Fibroblast of lung (primary cell): ENCODE measurements at regions not wholly inside any gene's neighbourhood (a gene's known extent, or its start where the extent isn't known, plus 50 kb on each side); places are given as distances from the start of the nearest gene placed in this dataset.
"Not testable (repeated sequence)": the region's sequence is repeated elsewhere in the genome, so short reads cannot be mapped to it uniquely, and the experiment has no call there.

Source experiments
- DNase-seq, 2 donors: peaks; one replicate each; pipeline versions ENCODE4 v3.0.0 to v3.0.0-alpha.2; 2010; ENCODE audit warnings: low read depth in 2 of 2
- H2AFZ ChIP-seq: 2 replicates; pipeline ENCODE4 v1.5.1; 2012; ENCODE audit warnings: low read length, control low read depth, inconsistent platforms
- H3K27ac ChIP-seq: 2 replicates; pipeline ENCODE4 v1.5.1; 2011; ENCODE audit warnings: low read length, control low read depth; ENCODE audit not compliant: insufficient read depth
- H3K27me3 ChIP-seq: 2 replicates; pipeline ENCODE4 v1.5.1; 2011; ENCODE audit warnings: mild to moderate bottlenecking, low read length; ENCODE audit not compliant: control insufficient read depth, insufficient read depth
- H3K36me3 ChIP-seq: 2 replicates; pipeline ENCODE4 v1.5.1; 2011; ENCODE audit warnings: low read length; ENCODE audit not compliant: control insufficient read depth, insufficient read depth
- H3K4me1 ChIP-seq: 2 replicates; pipeline ENCODE4 v1.5.1; 2011; ENCODE audit warnings: low read length; ENCODE audit not compliant: control insufficient read depth, insufficient read depth; ENCODE audit errors: extremely low read depth
- H3K4me2 ChIP-seq: 2 replicates; pipeline ENCODE4 v1.5.1; 2011; ENCODE audit warnings: low read length, control low read depth; ENCODE audit not compliant: insufficient read depth; ENCODE audit errors: extremely low read depth
- H3K4me3 ChIP-seq, 4 experiments: fragments of 200-600 bp in 1 of 4; sonication (generic) in 1 of 4; replicated peaks in 1 of 4; 2 replicates each; pipeline ENCODE4 v1.5.1; 2011 to 2016; ENCODE audit warnings: low read length in 4 of 4, low read depth in 3 of 4, mild to moderate bottlenecking in 3 of 4, control low read depth in 2 of 4, inconsistent platforms in 1 of 4, mixed read lengths in 1 of 4; ENCODE audit not compliant: insufficient read depth in 1 of 4; ENCODE audit errors: control extremely low read depth in 1 of 4
- H3K79me2 ChIP-seq: 2 replicates; pipeline ENCODE4 v1.5.1; 2012; ENCODE audit warnings: mild to moderate bottlenecking, low read length, inconsistent platforms; ENCODE audit not compliant: control insufficient read depth, insufficient read depth
- H3K9ac ChIP-seq: 2 replicates; pipeline ENCODE4 v1.5.1; 2011; ENCODE audit warnings: mild to moderate bottlenecking, low read length, control low read depth; ENCODE audit not compliant: insufficient read depth
- H3K9me3 ChIP-seq: 2 replicates; pipeline ENCODE4 v1.5.1; 2012; ENCODE audit warnings: low read depth, low read length; ENCODE audit not compliant: control insufficient read depth, insufficient read depth
- H4K20me1 ChIP-seq: 2 replicates; pipeline ENCODE4 v1.5.1; 2011; ENCODE audit warnings: low read length; ENCODE audit not compliant: control insufficient read depth, insufficient read depth; ENCODE audit errors: extremely low read depth
- EZH2 ChIP-seq: IDR thresholded peaks from 2 replicates; pipeline ENCODE4 v1.5.1; 2012; ENCODE audit warnings: low read length, control low read depth, mild to moderate bottlenecking; ENCODE audit errors: missing control alignments
- TF ChIP-seq, protein P1 (sequence below), 2 donors: IDR thresholded peaks in 1 of 2; conservative IDR thresholded peaks in 1 of 2; 1 replicate in 1 of 2; 2 replicates in 1 of 2; pipeline ENCODE4 v1.5.1; 2011 to 2012; ENCODE audit warnings: low read length in 2 of 2, control low read depth in 1 of 2, inconsistent platforms in 1 of 2, low read depth in 1 of 2, mild to moderate bottlenecking in 1 of 2

DNA sequence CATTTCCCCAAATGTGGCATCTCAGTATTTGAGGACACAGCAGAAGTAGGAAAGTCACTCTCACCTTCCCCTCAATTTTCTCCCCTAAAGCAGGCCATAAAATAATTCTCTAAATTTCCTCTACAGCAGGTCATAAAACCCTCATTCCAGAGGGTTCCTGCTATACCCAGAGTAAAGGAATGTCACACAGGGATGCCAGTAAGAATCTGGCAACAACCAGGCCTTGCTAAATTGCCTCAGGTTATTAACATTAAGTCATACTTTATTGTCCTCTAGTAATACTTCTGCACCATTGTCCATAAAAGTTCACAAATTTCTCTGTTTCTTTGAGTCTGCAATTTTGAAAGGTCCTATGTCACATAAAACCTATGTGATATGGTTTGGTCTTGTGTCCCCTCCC lies 685.7 kb upstream of the SLIT2 start:
- H2AFZ ChIP-seq = no peak overlapping the region
- no peaks in the 10 kb centered on the region for H4K20me1 ChIP-seq
- H3K9ac ChIP-seq = no peak overlapping the region
- H3K4me3 ChIP-seq = no peak overlapping the region
- DNase-seq = no peak
- H3K9me3 ChIP-seq = no peaks in the 10 kb centered on the region
- no peaks in the 10 kb centered on the region for H3K36me3 ChIP-seq
- H3K79me2 ChIP-seq = no peaks in the 10 kb centered on the region
- H3K4me1 ChIP-seq = no peaks in the 10 kb centered on the region
- no peak overlapping the region for H3K4me2 ChIP-seq
- no peaks in the 10 kb centered on the region for H3K27me3 ChIP-seq
- TF ChIP-seq, protein P1, sequence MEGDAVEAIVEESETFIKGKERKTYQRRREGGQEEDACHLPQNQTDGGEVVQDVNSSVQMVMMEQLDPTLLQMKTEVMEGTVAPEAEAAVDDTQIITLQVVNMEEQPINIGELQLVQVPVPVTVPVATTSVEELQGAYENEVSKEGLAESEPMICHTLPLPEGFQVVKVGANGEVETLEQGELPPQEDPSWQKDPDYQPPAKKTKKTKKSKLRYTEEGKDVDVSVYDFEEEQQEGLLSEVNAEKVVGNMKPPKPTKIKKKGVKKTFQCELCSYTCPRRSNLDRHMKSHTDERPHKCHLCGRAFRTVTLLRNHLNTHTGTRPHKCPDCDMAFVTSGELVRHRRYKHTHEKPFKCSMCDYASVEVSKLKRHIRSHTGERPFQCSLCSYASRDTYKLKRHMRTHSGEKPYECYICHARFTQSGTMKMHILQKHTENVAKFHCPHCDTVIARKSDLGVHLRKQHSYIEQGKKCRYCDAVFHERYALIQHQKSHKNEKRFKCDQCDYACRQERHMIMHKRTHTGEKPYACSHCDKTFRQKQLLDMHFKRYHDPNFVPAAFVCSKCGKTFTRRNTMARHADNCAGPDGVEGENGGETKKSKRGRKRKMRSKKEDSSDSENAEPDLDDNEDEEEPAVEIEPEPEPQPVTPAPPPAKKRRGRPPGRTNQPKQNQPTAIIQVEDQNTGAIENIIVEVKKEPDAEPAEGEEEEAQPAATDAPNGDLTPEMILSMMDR (conservative IDR thresholded peaks at IDR 0.05 in 1 of 2, IDR thresholded peaks at IDR 0.05 in 1 of 2; ENCODE audit: low read depth in 1 of 2, low read length in 2 of 2) = no peak
- TF ChIP-seq EZH2 = no peak
- H3K27ac ChIP-seq = no peak overlapping the region

DNA sequence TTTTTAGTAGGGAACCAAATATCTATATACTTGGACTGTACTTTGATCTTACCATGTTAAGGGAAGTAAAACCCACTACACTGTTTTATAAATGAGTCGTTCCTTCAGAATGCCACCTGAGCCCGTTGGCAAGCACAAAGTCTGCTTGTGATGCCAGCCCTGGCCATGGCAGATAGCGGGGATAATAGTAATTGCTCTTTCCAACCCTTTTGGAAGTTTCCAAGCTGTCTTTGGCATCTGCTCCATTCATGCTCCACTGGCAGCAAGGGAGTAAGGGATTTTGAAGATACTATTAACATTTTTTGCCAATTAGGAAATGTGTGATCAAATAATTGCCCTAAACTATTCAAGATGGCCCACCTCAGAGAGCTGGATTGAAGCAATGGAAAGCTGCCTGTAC lies 689.2 kb upstream of the SLIT2 start:
- Histone ChIP-seq H3K4me3 (no peak overlapping the region), H3K27ac (no peak overlapping the region), H4K20me1 (no peaks in the 10 kb centered on the region), H3K9ac (no peak overlapping the region), H3K27me3 (no peaks in the 10 kb centered on the region), H3K9me3 (no peaks in the 10 kb centered on the region), H3K4me1 (no peaks in the 10 kb centered on the region), H3K36me3 (no peaks in the 10 kb centered on the region), H3K4me2 (no peak overlapping the region), H3K79me2 (no peaks in the 10 kb centered on the region), H2AFZ (no peak overlapping the region)
- TF ChIP-seq, protein P1 (conservative IDR thresholded peaks at IDR 0.05 in 1 of 2, IDR thresholded peaks at IDR 0.05 in 1 of 2; ENCODE audit: low read depth in 1 of 2, low read length in 2 of 2) = no peak
- TF ChIP-seq EZH2 = no peak
- no peak for DNase-seq

DNA sequence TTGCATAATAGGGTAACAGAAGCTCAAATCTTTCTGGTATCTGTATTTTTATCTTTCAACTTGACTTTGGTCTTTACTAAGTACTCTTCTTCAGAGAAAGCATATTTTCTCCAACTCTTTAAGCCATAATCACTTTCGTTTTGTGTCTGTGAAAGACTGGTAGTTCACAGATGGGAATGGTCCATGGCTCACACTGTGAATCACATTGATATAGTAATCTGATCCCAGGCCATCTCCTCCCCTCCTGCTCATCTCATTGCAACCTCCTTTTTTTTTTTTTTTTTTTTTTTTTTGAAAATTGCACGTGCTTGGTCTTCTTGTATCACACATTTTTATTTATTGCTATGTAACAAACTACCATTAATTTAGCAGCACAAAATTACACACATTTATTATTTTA lies 694.5 kb upstream of the SLIT2 start:
- TF ChIP-seq, protein P1 (conservative IDR thresholded peaks at IDR 0.05 in 1 of 2, IDR thresholded peaks at IDR 0.05 in 1 of 2; ENCODE audit: low read depth in 1 of 2, low read length in 2 of 2) = no peak
- TF ChIP-seq EZH2 = no peak
- H3K4me2 ChIP-seq = no peak overlapping the region
- no peak overlapping the region for H2AFZ ChIP-seq
- no peaks in the 10 kb centered on the region for H3K27me3 ChIP-seq
- H3K9me3 ChIP-seq = no peaks in the 10 kb centered on the region
- H3K4me1 ChIP-seq = no peaks in the 10 kb centered on the region
- H3K27ac ChIP-seq = no peak overlapping the region
- H3K9ac ChIP-seq = no peak overlapping the region
- H3K36me3 ChIP-seq = no peaks in the 10 kb centered on the region
- H3K4me3 ChIP-seq = no peak overlapping the region
- H3K79me2 ChIP-seq = no peaks in the 10 kb centered on the region
- no peaks in the 10 kb centered on the region for H4K20me1 ChIP-seq
- DNase-seq = peak in 1 of 2 donors; percentile 9

DNA sequence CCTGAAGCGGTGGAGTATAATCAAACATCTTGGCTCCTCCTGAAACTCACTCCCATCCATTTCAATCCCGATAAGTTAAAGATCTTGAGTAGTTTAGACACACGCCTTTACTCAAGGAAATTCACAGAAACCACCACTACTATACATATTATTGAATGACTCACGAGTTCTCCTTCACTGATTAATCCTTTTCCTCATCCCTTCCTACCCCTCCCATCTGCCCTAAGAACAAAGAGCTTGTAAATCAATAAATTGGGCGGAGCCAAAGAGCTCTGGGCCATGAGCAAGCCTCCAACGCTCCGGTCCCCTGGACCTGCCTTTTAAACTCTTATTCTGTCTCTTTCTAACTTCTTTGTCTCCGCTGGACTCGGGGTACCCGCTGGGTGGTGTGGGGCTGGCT lies 695.4 kb upstream of the SLIT2 start:
- DNase-seq, H3K4me2 ChIP-seq, H3K4me3 ChIP-seq, H3K4me1 ChIP-seq, H3K9ac ChIP-seq, H3K27me3 ChIP-seq, H3K9me3 ChIP-seq, H3K27ac ChIP-seq, H2AFZ ChIP-seq, H3K36me3 ChIP-seq, H4K20me1 ChIP-seq, H3K79me2 ChIP-seq: not testable (repeated sequence)
